ENCODE measurements at regions not wholly inside any gene's neighbourhood (a gene's known extent, or its start where the extent isn't known, plus 50 kb on each side); places are given as distances from the start of the nearest gene placed in this dataset.
"Not testable (repeated sequence)": the region's sequence is repeated elsewhere in the genome, so short reads cannot be mapped to it uniquely, and the experiment has no call there.

DNA sequence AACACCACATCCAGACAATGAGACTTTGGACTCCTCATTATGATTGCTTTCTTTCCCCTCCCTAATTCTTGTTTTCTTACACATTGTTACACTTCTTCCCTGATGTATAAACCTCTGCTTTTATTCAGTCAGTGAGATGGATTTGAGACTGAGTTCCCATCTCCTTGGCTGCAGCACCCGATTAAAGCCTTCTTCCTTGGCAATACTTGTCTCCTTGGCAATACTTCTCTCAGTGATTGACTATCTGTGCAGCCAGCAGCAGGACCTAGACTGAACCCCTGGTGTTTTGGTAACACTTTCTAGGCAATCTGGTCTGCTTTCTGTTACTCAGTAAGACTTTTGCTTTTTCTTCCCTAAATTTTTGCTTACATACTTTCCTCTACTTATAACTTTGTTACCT, 492.8 kb upstream of the SMC2 start:
- Histone ChIP-seq H3K36me3 (ENCODE audit: control insufficient read depth, insufficient read depth, low read length) (no peaks in the 10 kb centered on the region), H3K4me1 (ENCODE audit: control insufficient read depth, insufficient read depth, low read length) (no peaks in the 10 kb centered on the region), H3K9me3 (ENCODE audit: control insufficient read depth, insufficient read depth, low read depth, low read length) (no peaks in the 10 kb centered on the region), H3K27me3 (ENCODE audit: control insufficient read depth, insufficient read depth, low read length) (no peaks in the 10 kb centered on the region), H3K4me3 (ENCODE audit: low read depth in 2 of 2, low read length in 2 of 2) (no peak overlapping the region), H3K27ac (ENCODE audit: low read length) (no peak overlapping the region)
- in situ Hi-C loops (cut with HindIII; ENCODE audit: low pct_unique_long_range_greater_than_20kb, low sequenced_read_pairs) = no loop called here
- ChIA-PET CTCF (no interaction called here), POLR2A (no interaction called here)
- intact Hi-C loops (cut with micrococcal nuclease; ENCODE audit: unreplicated experiment) = no loop called here
- no peak for ATAC-seq
- BruUV-seq (replicated peaks) = no TSS peak
- no peak for TF ChIP-seq POLR2AphosphoS5 (IDR thresholded peaks at IDR 0.05; ENCODE audit: low read depth, low read length)
- TF ChIP-seq, protein P1, sequence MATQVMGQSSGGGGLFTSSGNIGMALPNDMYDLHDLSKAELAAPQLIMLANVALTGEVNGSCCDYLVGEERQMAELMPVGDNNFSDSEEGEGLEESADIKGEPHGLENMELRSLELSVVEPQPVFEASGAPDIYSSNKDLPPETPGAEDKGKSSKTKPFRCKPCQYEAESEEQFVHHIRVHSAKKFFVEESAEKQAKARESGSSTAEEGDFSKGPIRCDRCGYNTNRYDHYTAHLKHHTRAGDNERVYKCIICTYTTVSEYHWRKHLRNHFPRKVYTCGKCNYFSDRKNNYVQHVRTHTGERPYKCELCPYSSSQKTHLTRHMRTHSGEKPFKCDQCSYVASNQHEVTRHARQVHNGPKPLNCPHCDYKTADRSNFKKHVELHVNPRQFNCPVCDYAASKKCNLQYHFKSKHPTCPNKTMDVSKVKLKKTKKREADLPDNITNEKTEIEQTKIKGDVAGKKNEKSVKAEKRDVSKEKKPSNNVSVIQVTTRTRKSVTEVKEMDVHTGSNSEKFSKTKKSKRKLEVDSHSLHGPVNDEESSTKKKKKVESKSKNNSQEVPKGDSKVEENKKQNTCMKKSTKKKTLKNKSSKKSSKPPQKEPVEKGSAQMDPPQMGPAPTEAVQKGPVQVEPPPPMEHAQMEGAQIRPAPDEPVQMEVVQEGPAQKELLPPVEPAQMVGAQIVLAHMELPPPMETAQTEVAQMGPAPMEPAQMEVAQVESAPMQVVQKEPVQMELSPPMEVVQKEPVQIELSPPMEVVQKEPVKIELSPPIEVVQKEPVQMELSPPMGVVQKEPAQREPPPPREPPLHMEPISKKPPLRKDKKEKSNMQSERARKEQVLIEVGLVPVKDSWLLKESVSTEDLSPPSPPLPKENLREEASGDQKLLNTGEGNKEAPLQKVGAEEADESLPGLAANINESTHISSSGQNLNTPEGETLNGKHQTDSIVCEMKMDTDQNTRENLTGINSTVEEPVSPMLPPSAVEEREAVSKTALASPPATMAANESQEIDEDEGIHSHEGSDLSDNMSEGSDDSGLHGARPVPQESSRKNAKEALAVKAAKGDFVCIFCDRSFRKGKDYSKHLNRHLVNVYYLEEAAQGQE (IDR thresholded peaks at IDR 0.05; ENCODE audit: insufficient read depth in 1 of 2, low read depth in 2 of 2, low read length in 1 of 2) = no peak
- no peak for TF ChIP-seq CTCF (IDR thresholded peaks at IDR 0.05)
- TF ChIP-seq TCF7L2 (IDR thresholded peaks at IDR 0.05; ENCODE audit: low read depth, low read length) = no peak
- TF ChIP-seq SIN3A (IDR thresholded peaks at IDR 0.05; ENCODE audit: borderline replicate concordance, insufficient read depth, low read depth, low read length) = no peak
- no peak for DNase-seq (ENCODE audit: low read depth, low spot score)

GRCh38 chr9:103611950-103612349, 482.2 kb upstream of the SMC2 start:
- H3K4me3 ChIP-seq (ENCODE audit: low read depth in 2 of 2, low read length in 2 of 2); H3K27ac ChIP-seq (ENCODE audit: low read length); ATAC-seq; DNase-seq (ENCODE audit: low read depth, low spot score); H3K4me1 ChIP-seq (ENCODE audit: control insufficient read depth, insufficient read depth, low read length); CTCF ChIA-PET; H3K9me3 ChIP-seq (ENCODE audit: control insufficient read depth, insufficient read depth, low read depth, low read length); intact Hi-C loops (cut with micrococcal nuclease; ENCODE audit: unreplicated experiment); H3K27me3 ChIP-seq (ENCODE audit: control insufficient read depth, insufficient read depth, low read length); POLR2A ChIA-PET; BruUV-seq (replicated peaks); H3K36me3 ChIP-seq (ENCODE audit: control insufficient read depth, insufficient read depth, low read length); in situ Hi-C loops (cut with HindIII; ENCODE audit: low pct_unique_long_range_greater_than_20kb, low sequenced_read_pairs): not testable (repeated sequence)

GRCh38 chr9:103615994-103616393, 478.1 kb upstream of the SMC2 start:
- no peaks in the 10 kb centered on the region for H3K27me3 ChIP-seq (ENCODE audit: control insufficient read depth, insufficient read depth, low read length)
- no peak overlapping the region for H3K27ac ChIP-seq (ENCODE audit: low read length)
- no peaks in the 10 kb centered on the region for H3K9me3 ChIP-seq (ENCODE audit: control insufficient read depth, insufficient read depth, low read depth, low read length)
- no TSS peak for BruUV-seq (replicated peaks)
- TF ChIP-seq TCF7L2 (IDR thresholded peaks at IDR 0.05; ENCODE audit: low read depth, low read length) = no peak
- TF ChIP-seq, protein P1 (IDR thresholded peaks at IDR 0.05; ENCODE audit: insufficient read depth in 1 of 2, low read depth in 2 of 2, low read length in 1 of 2) = no peak
- TF ChIP-seq POLR2AphosphoS5 (IDR thresholded peaks at IDR 0.05; ENCODE audit: low read depth, low read length) = no peak
- TF ChIP-seq CTCF (IDR thresholded peaks at IDR 0.05) = no peak
- no peak for TF ChIP-seq SIN3A (IDR thresholded peaks at IDR 0.05; ENCODE audit: borderline replicate concordance, insufficient read depth, low read depth, low read length)
- no peaks in the 10 kb centered on the region for H3K4me1 ChIP-seq (ENCODE audit: control insufficient read depth, insufficient read depth, low read length)
- in situ Hi-C loops (cut with HindIII; ENCODE audit: low pct_unique_long_range_greater_than_20kb, low sequenced_read_pairs) (no loop called here), intact Hi-C loops (cut with micrococcal nuclease; ENCODE audit: unreplicated experiment) (no loop called here)
- DNase-seq (ENCODE audit: low read depth, low spot score) (no peak), ATAC-seq (no peak)
- H3K36me3 ChIP-seq (ENCODE audit: control insufficient read depth, insufficient read depth, low read length) = no peaks in the 10 kb centered on the region
- CTCF ChIA-PET = no interaction called here
- POLR2A ChIA-PET = no interaction called here
- H3K4me3 ChIP-seq (ENCODE audit: low read depth in 2 of 2, low read length in 2 of 2) = no peak overlapping the region
